ENCODE measurements at regions not wholly inside any gene's neighbourhood (a gene's known extent, or its start where the extent isn't known, plus 50 kb on each side); places are given as distances from the start of the nearest gene placed in this dataset.

GRCh38 chr12:87066326-87066725 is 810.1 kb upstream of the MGAT4C start:
- Histone ChIP-seq H3K27me3 (ENCODE audit: control insufficient read depth in 1 of 2, insufficient read depth in 2 of 2, low read length in 2 of 2) (no peaks in the 10 kb centered on the region), H3K9ac (ENCODE audit: low read depth in 1 of 2, low read length in 2 of 2) (no peak overlapping the region), H3K27ac (ENCODE audit: low read depth, low read length) (no peak overlapping the region), H3K4me1 (ENCODE audit: control insufficient read depth in 1 of 2, insufficient read depth in 2 of 2, low read length in 2 of 2) (no peaks in the 10 kb centered on the region), H3K36me3 (ENCODE audit: control insufficient read depth in 1 of 2, insufficient read depth in 2 of 2, low read length in 2 of 2) (no peaks in the 10 kb centered on the region), H3K4me3 (ENCODE audit: low read depth in 1 of 2, low read length in 2 of 2) (no peak overlapping the region), H3K9me3 (ENCODE audit: control insufficient read depth in 1 of 2, low read length in 2 of 2) (no peaks in the 10 kb centered on the region)

- H3K4me3 ChIP-seq (ENCODE audit: low read depth in 1 of 2, low read length in 2 of 2): no peak overlapping the region
- H3K4me1 ChIP-seq (ENCODE audit: control insufficient read depth in 1 of 2, insufficient read depth in 2 of 2, low read length in 2 of 2): no peaks in the 10 kb centered on the region
- H3K27me3 ChIP-seq (ENCODE audit: control insufficient read depth in 1 of 2, insufficient read depth in 2 of 2, low read length in 2 of 2): no peaks in the 10 kb centered on the region
- no peaks in the 10 kb centered on the region for H3K36me3 ChIP-seq (ENCODE audit: control insufficient read depth in 1 of 2, insufficient read depth in 2 of 2, low read length in 2 of 2)
- H3K27ac ChIP-seq (ENCODE audit: low read depth, low read length): no peak overlapping the region
- H3K9me3 ChIP-seq (ENCODE audit: control insufficient read depth in 1 of 2, low read length in 2 of 2): no peaks in the 10 kb centered on the region
- H3K9ac ChIP-seq (ENCODE audit: low read depth in 1 of 2, low read length in 2 of 2): no peak overlapping the region
These were observed 803.0 kb upstream of the MGAT4C start for GRCh38 chr12:87059231-87059630.

GRCh38 chr12:87054226-87054625 is 798.0 kb upstream of the MGAT4C start:
- Histone ChIP-seq H3K27ac (ENCODE audit: low read depth, low read length) (no peak overlapping the region), H3K9me3 (ENCODE audit: control insufficient read depth in 1 of 2, low read length in 2 of 2) (no peaks in the 10 kb centered on the region), H3K36me3 (ENCODE audit: control insufficient read depth in 1 of 2, insufficient read depth in 2 of 2, low read length in 2 of 2) (no peaks in the 10 kb centered on the region), H3K4me3 (ENCODE audit: low read depth in 1 of 2, low read length in 2 of 2) (no peak overlapping the region), H3K4me1 (ENCODE audit: control insufficient read depth in 1 of 2, insufficient read depth in 2 of 2, low read length in 2 of 2) (no peaks in the 10 kb centered on the region), H3K27me3 (ENCODE audit: control insufficient read depth in 1 of 2, insufficient read depth in 2 of 2, low read length in 2 of 2) (no peaks in the 10 kb centered on the region), H3K9ac (ENCODE audit: low read depth in 1 of 2, low read length in 2 of 2) (no peak overlapping the region)

GRCh38 chr12:87051621-87052020 is 795.4 kb upstream of the MGAT4C start:
- H3K4me3 ChIP-seq (ENCODE audit: low read depth in 1 of 2, low read length in 2 of 2): no peak overlapping the region
- no peaks in the 10 kb centered on the region for H3K9me3 ChIP-seq (ENCODE audit: control insufficient read depth in 1 of 2, low read length in 2 of 2)
- no peaks in the 10 kb centered on the region for H3K36me3 ChIP-seq (ENCODE audit: control insufficient read depth in 1 of 2, insufficient read depth in 2 of 2, low read length in 2 of 2)
- H3K4me1 ChIP-seq (ENCODE audit: control insufficient read depth in 1 of 2, insufficient read depth in 2 of 2, low read length in 2 of 2): no peaks in the 10 kb centered on the region
- H3K27me3 ChIP-seq (ENCODE audit: control insufficient read depth in 1 of 2, insufficient read depth in 2 of 2, low read length in 2 of 2): no peaks in the 10 kb centered on the region
- no peak overlapping the region for H3K27ac ChIP-seq (ENCODE audit: low read depth, low read length)
- no peak overlapping the region for H3K9ac ChIP-seq (ENCODE audit: low read depth in 1 of 2, low read length in 2 of 2)

GRCh38 chr12:87047691-87048090 is 791.5 kb upstream of the MGAT4C start:
- Histone ChIP-seq H3K4me3 (ENCODE audit: low read depth in 1 of 2, low read length in 2 of 2) (no peak overlapping the region), H3K36me3 (ENCODE audit: control insufficient read depth in 1 of 2, insufficient read depth in 2 of 2, low read length in 2 of 2) (no peaks in the 10 kb centered on the region), H3K9ac (ENCODE audit: low read depth in 1 of 2, low read length in 2 of 2) (no peak overlapping the region), H3K27ac (ENCODE audit: low read depth, low read length) (no peak overlapping the region), H3K9me3 (ENCODE audit: control insufficient read depth in 1 of 2, low read length in 2 of 2) (no peaks in the 10 kb centered on the region), H3K27me3 (ENCODE audit: control insufficient read depth in 1 of 2, insufficient read depth in 2 of 2, low read length in 2 of 2) (no peaks in the 10 kb centered on the region), H3K4me1 (ENCODE audit: control insufficient read depth in 1 of 2, insufficient read depth in 2 of 2, low read length in 2 of 2) (no peaks in the 10 kb centered on the region)

GRCh38 chr12:87039536-87039935 is 783.3 kb upstream of the MGAT4C start:
- no peak overlapping the region for H3K27ac ChIP-seq (ENCODE audit: low read depth, low read length)
- H3K36me3 ChIP-seq (ENCODE audit: control insufficient read depth in 1 of 2, insufficient read depth in 2 of 2, low read length in 2 of 2): no peaks in the 10 kb centered on the region
- H3K9ac ChIP-seq (ENCODE audit: low read depth in 1 of 2, low read length in 2 of 2): no peak overlapping the region
- no peak overlapping the region for H3K4me3 ChIP-seq (ENCODE audit: low read depth in 1 of 2, low read length in 2 of 2)
- H3K27me3 ChIP-seq (ENCODE audit: control insufficient read depth in 1 of 2, insufficient read depth in 2 of 2, low read length in 2 of 2): no peaks in the 10 kb centered on the region
- H3K4me1 ChIP-seq (ENCODE audit: control insufficient read depth in 1 of 2, insufficient read depth in 2 of 2, low read length in 2 of 2): no peaks in the 10 kb centered on the region
- H3K9me3 ChIP-seq (ENCODE audit: control insufficient read depth in 1 of 2, low read length in 2 of 2): no peaks in the 10 kb centered on the region

- no peaks in the 10 kb centered on the region for H3K36me3 ChIP-seq (ENCODE audit: control insufficient read depth in 1 of 2, insufficient read depth in 2 of 2, low read length in 2 of 2)
- no peaks in the 10 kb centered on the region for H3K4me1 ChIP-seq (ENCODE audit: control insufficient read depth in 1 of 2, insufficient read depth in 2 of 2, low read length in 2 of 2)
- H3K27ac ChIP-seq (ENCODE audit: low read depth, low read length): no peak overlapping the region
- H3K9me3 ChIP-seq (ENCODE audit: control insufficient read depth in 1 of 2, low read length in 2 of 2): no peaks in the 10 kb centered on the region
- H3K27me3 ChIP-seq (ENCODE audit: control insufficient read depth in 1 of 2, insufficient read depth in 2 of 2, low read length in 2 of 2): no peaks in the 10 kb centered on the region
- H3K4me3 ChIP-seq (ENCODE audit: low read depth in 1 of 2, low read length in 2 of 2): no peak overlapping the region
- H3K9ac ChIP-seq (ENCODE audit: low read depth in 1 of 2, low read length in 2 of 2): no peak overlapping the region
These were observed 781.9 kb upstream of the MGAT4C start for GRCh38 chr12:87038098-87038497.

- no peaks in the 10 kb centered on the region for H3K27me3 ChIP-seq (ENCODE audit: control insufficient read depth in 1 of 2, insufficient read depth in 2 of 2, low read length in 2 of 2)
- peaks cover 0 to 3% of the 10 kb centered on the region in 2 donors for H3K9me3 ChIP-seq (ENCODE audit: control insufficient read depth in 1 of 2, low read length in 2 of 2)
These were observed 769.8 kb upstream of the MGAT4C start for GRCh38 chr12:87025976-87026375.

GRCh38 chr12:87021400-87021799 is 765.2 kb upstream of the MGAT4C start:
- Histone ChIP-seq H3K4me1 (ENCODE audit: control insufficient read depth in 1 of 2, insufficient read depth in 2 of 2, low read length in 2 of 2) (no peaks in the 10 kb centered on the region), H3K36me3 (ENCODE audit: control insufficient read depth in 1 of 2, insufficient read depth in 2 of 2, low read length in 2 of 2) (no peaks in the 10 kb centered on the region), H3K9ac (ENCODE audit: low read depth in 1 of 2, low read length in 2 of 2) (no peak overlapping the region), H3K27me3 (ENCODE audit: control insufficient read depth in 1 of 2, insufficient read depth in 2 of 2, low read length in 2 of 2) (no peaks in the 10 kb centered on the region), H3K27ac (ENCODE audit: low read depth, low read length) (no peak overlapping the region), H3K9me3 (ENCODE audit: control insufficient read depth in 1 of 2, low read length in 2 of 2) (peaks cover 0 to 4% of the 10 kb centered on the region in 2 donors), H3K4me3 (ENCODE audit: low read depth in 1 of 2, low read length in 2 of 2) (no peak overlapping the region)

More at GRCh38 chr12:87025976-87026375, 769.8 kb upstream of the MGAT4C start:
- Histone ChIP-seq H3K4me3 (ENCODE audit: low read depth in 1 of 2, low read length in 2 of 2) (no peak overlapping the region), H3K27ac (ENCODE audit: low read depth, low read length) (no peak overlapping the region), H3K4me1 (ENCODE audit: control insufficient read depth in 1 of 2, insufficient read depth in 2 of 2, low read length in 2 of 2) (no peaks in the 10 kb centered on the region), H3K9ac (ENCODE audit: low read depth in 1 of 2, low read length in 2 of 2) (no peak overlapping the region), H3K36me3 (ENCODE audit: control insufficient read depth in 1 of 2, insufficient read depth in 2 of 2, low read length in 2 of 2) (no peaks in the 10 kb centered on the region)

- Histone ChIP-seq H3K27me3 (ENCODE audit: control insufficient read depth in 1 of 2, insufficient read depth in 2 of 2, low read length in 2 of 2) (no peaks in the 10 kb centered on the region), H3K9ac (ENCODE audit: low read depth in 1 of 2, low read length in 2 of 2) (no peak overlapping the region), H3K36me3 (ENCODE audit: control insufficient read depth in 1 of 2, insufficient read depth in 2 of 2, low read length in 2 of 2) (no peaks in the 10 kb centered on the region), H3K4me1 (ENCODE audit: control insufficient read depth in 1 of 2, insufficient read depth in 2 of 2, low read length in 2 of 2) (no peaks in the 10 kb centered on the region), H3K9me3 (ENCODE audit: control insufficient read depth in 1 of 2, low read length in 2 of 2) (peaks cover 0 to 4% of the 10 kb centered on the region in 2 donors), H3K4me3 (ENCODE audit: low read depth in 1 of 2, low read length in 2 of 2) (no peak overlapping the region), H3K27ac (ENCODE audit: low read depth, low read length) (no peak overlapping the region)
These were observed 763.9 kb upstream of the MGAT4C start for GRCh38 chr12:87020071-87020470.

- Histone ChIP-seq H3K9ac (ENCODE audit: low read depth in 1 of 2, low read length in 2 of 2) (no peak overlapping the region), H3K27me3 (ENCODE audit: control insufficient read depth in 1 of 2, insufficient read depth in 2 of 2, low read length in 2 of 2) (no peaks in the 10 kb centered on the region), H3K4me3 (ENCODE audit: low read depth in 1 of 2, low read length in 2 of 2) (no peak overlapping the region), H3K9me3 (ENCODE audit: control insufficient read depth in 1 of 2, low read length in 2 of 2) (no peaks in the 10 kb centered on the region), H3K4me1 (ENCODE audit: control insufficient read depth in 1 of 2, insufficient read depth in 2 of 2, low read length in 2 of 2) (no peaks in the 10 kb centered on the region), H3K36me3 (ENCODE audit: control insufficient read depth in 1 of 2, insufficient read depth in 2 of 2, low read length in 2 of 2) (no peaks in the 10 kb centered on the region), H3K27ac (ENCODE audit: low read depth, low read length) (no peak overlapping the region)
These were observed 759.2 kb upstream of the MGAT4C start for GRCh38 chr12:87015352-87015751.
